ENCODE measurements at regions not wholly inside any gene's neighbourhood (a gene's known extent, or its start where the extent isn't known, plus 50 kb on each side); places are given as distances from the start of the nearest gene placed in this dataset.

- DNase-seq (ENCODE audit: insufficient read length, low spot score, missing footprints) = no peak
- Histone ChIP-seq H3K27ac (ENCODE audit: low read depth, low read length) (no peak overlapping the region), H2AFZ (ENCODE audit: low read length) (no peak overlapping the region), H3K9me3 (ENCODE audit: low read depth, low read length) (no peaks in the 10 kb centered on the region), H3K27me3 (ENCODE audit: insufficient read depth, low read length) (no peaks in the 10 kb centered on the region), H3K4me3 (ENCODE audit: insufficient read depth, low read length) (no peak overlapping the region), H3K4me1 (ENCODE audit: insufficient read depth, low read length) (no peaks in the 10 kb centered on the region), H3K4me2 (ENCODE audit: insufficient read depth, low read length) (no peak overlapping the region), H4K20me1 (ENCODE audit: insufficient read depth, low read length) (no peaks in the 10 kb centered on the region), H3K79me2 (ENCODE audit: insufficient read depth, low read length) (no peaks in the 10 kb centered on the region), H3K36me3 (ENCODE audit: insufficient read depth, low read length) (no peaks in the 10 kb centered on the region)
- TF ChIP-seq CTCF (IDR thresholded peaks at IDR 0.05; ENCODE audit: extremely low read depth, low read depth, low read length) = no peak
Measured at GRCh38 chrX:124818033-124818432, 471.7 kb downstream of the SH2D1A start.

DNA sequence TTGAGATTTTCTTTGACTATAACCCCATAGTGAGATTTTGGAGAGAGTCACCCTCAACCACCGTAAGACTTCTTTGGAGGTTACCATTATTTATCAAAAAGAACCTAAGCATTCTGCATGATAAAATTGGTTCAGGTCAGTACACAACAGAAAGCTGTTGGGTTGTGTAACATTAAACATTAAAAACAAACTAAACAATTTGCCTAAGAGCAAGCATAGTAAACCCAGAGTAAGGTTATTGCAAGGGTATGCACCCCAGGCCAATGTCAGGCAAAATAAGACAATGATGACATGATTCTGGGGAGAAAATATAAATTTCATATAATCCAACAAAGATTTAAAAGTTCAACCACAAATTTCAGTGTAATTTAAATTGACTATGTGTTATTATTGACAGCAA is 472.4 kb downstream of the SH2D1A start:
- Histone ChIP-seq H3K4me3 (ENCODE audit: insufficient read depth, low read length) (no peak overlapping the region), H3K36me3 (ENCODE audit: insufficient read depth, low read length) (no peaks in the 10 kb centered on the region), H3K4me1 (ENCODE audit: insufficient read depth, low read length) (no peaks in the 10 kb centered on the region), H3K27ac (ENCODE audit: low read depth, low read length) (no peak overlapping the region), H3K4me2 (ENCODE audit: insufficient read depth, low read length) (no peak overlapping the region), H3K79me2 (ENCODE audit: insufficient read depth, low read length) (no peaks in the 10 kb centered on the region), H3K9me3 (ENCODE audit: low read depth, low read length) (no peaks in the 10 kb centered on the region), H3K27me3 (ENCODE audit: insufficient read depth, low read length) (no peaks in the 10 kb centered on the region), H4K20me1 (ENCODE audit: insufficient read depth, low read length) (no peaks in the 10 kb centered on the region), H2AFZ (ENCODE audit: low read length) (no peak overlapping the region)
- no peak for TF ChIP-seq CTCF (IDR thresholded peaks at IDR 0.05; ENCODE audit: extremely low read depth, low read depth, low read length)
- DNase-seq (ENCODE audit: insufficient read length, low spot score, missing footprints) = no peak

GRCh38 chrX:124820738-124821137 is 474.4 kb downstream of the SH2D1A start:
- Histone ChIP-seq H3K4me2 (ENCODE audit: insufficient read depth, low read length) (no peak overlapping the region), H3K4me1 (ENCODE audit: insufficient read depth, low read length) (no peaks in the 10 kb centered on the region), H3K9me3 (ENCODE audit: low read depth, low read length) (no peaks in the 10 kb centered on the region), H3K27ac (ENCODE audit: low read depth, low read length) (no peak overlapping the region), H3K27me3 (ENCODE audit: insufficient read depth, low read length) (no peaks in the 10 kb centered on the region), H2AFZ (ENCODE audit: low read length) (no peak overlapping the region), H3K4me3 (ENCODE audit: insufficient read depth, low read length) (no peak overlapping the region), H4K20me1 (ENCODE audit: insufficient read depth, low read length) (no peaks in the 10 kb centered on the region), H3K36me3 (ENCODE audit: insufficient read depth, low read length) (no peaks in the 10 kb centered on the region), H3K79me2 (ENCODE audit: insufficient read depth, low read length) (no peaks in the 10 kb centered on the region)
- no peak for DNase-seq (ENCODE audit: insufficient read length, low spot score, missing footprints)
- no peak for TF ChIP-seq CTCF (IDR thresholded peaks at IDR 0.05; ENCODE audit: extremely low read depth, low read depth, low read length)

GRCh38 chrX:124827258-124827845 is 481.0 kb downstream of the SH2D1A start:
- Histone ChIP-seq H4K20me1 (ENCODE audit: insufficient read depth, low read length) (no peaks in the 10 kb centered on the region), H3K4me2 (ENCODE audit: insufficient read depth, low read length) (no peak overlapping the region), H3K36me3 (ENCODE audit: insufficient read depth, low read length) (no peaks in the 10 kb centered on the region), H3K4me1 (ENCODE audit: insufficient read depth, low read length) (no peaks in the 10 kb centered on the region), H2AFZ (ENCODE audit: low read length) (no peak overlapping the region), H3K79me2 (ENCODE audit: insufficient read depth, low read length) (no peaks in the 10 kb centered on the region), H3K4me3 (ENCODE audit: insufficient read depth, low read length) (no peak overlapping the region), H3K27ac (ENCODE audit: low read depth, low read length) (no peak overlapping the region), H3K27me3 (ENCODE audit: insufficient read depth, low read length) (no peaks in the 10 kb centered on the region), H3K9me3 (ENCODE audit: low read depth, low read length) (no peaks in the 10 kb centered on the region)
- TF ChIP-seq CTCF (IDR thresholded peaks at IDR 0.05; ENCODE audit: extremely low read depth, low read depth, low read length) = no peak
- no peak for DNase-seq (ENCODE audit: insufficient read length, low spot score, missing footprints)

All from osteoblast (primary cell).